AG09319 (cell line): ENCODE measurements at regions not wholly inside any gene's neighbourhood (a gene's known extent, or its start where the extent isn't known, plus 50 kb on each side); places are given as distances from the start of the nearest gene placed in this dataset.

Experiments used
- DNase-seq: peaks from one replicate; pipeline ENCODE4 v3.0.0-alpha.2; 2010; ENCODE audit warnings: low read depth; ENCODE audit errors: extremely low read depth
- CTCF ChIP-seq: IDR thresholded peaks from 2 replicates; pipeline ENCODE4 v1.5.1; 2011; ENCODE audit warnings: low read depth, mild to moderate bottlenecking, inconsistent platforms, low read length, moderate library complexity

GRCh38 chr21:36532769-36533467 lies 53.0 kb upstream of the CLDN14 start:
- TF ChIP-seq CTCF: no peak
- DNase-seq: no peak

- no peak for DNase-seq
- TF ChIP-seq CTCF: no peak
Observed at GRCh38 chr21:36533468-36533848, 53.5 kb upstream of the CLDN14 start.

GRCh38 chr21:36534656-36535055 lies 54.7 kb upstream of the CLDN14 start:
- no peak for TF ChIP-seq CTCF
- DNase-seq: no peak

- DNase-seq: no peak
- no peak for TF ChIP-seq CTCF
Observed at GRCh38 chr21:36535618-36536241, 55.8 kb upstream of the CLDN14 start.

GRCh38 chr21:36538761-36539160 lies 58.8 kb upstream of the CLDN14 start:
- DNase-seq: no peak
- no peak for TF ChIP-seq CTCF

- no peak for TF ChIP-seq CTCF
- DNase-seq: no peak
Observed at GRCh38 chr21:36539434-36540150, 59.7 kb upstream of the CLDN14 start.

- no peak for DNase-seq
- no peak for TF ChIP-seq CTCF
Observed at GRCh38 chr21:36540700-36541099, 60.8 kb upstream of the CLDN14 start.
